ENCODE measurements at regions not wholly inside any gene's neighbourhood (a gene's known extent, or its start where the extent isn't known, plus 50 kb on each side); places are given as distances from the start of the nearest gene placed in this dataset.
"Not testable (repeated sequence)": the region's sequence is repeated elsewhere in the genome, so short reads cannot be mapped to it uniquely, and the experiment has no call there.

GRCh38 chr1:106412321-106412720, 644.2 kb upstream of the PRMT6 start:
- TF ChIP-seq, protein P1, sequence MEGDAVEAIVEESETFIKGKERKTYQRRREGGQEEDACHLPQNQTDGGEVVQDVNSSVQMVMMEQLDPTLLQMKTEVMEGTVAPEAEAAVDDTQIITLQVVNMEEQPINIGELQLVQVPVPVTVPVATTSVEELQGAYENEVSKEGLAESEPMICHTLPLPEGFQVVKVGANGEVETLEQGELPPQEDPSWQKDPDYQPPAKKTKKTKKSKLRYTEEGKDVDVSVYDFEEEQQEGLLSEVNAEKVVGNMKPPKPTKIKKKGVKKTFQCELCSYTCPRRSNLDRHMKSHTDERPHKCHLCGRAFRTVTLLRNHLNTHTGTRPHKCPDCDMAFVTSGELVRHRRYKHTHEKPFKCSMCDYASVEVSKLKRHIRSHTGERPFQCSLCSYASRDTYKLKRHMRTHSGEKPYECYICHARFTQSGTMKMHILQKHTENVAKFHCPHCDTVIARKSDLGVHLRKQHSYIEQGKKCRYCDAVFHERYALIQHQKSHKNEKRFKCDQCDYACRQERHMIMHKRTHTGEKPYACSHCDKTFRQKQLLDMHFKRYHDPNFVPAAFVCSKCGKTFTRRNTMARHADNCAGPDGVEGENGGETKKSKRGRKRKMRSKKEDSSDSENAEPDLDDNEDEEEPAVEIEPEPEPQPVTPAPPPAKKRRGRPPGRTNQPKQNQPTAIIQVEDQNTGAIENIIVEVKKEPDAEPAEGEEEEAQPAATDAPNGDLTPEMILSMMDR (IDR thresholded peaks at IDR 0.05; ENCODE audit: low read length), result not testable (repeated sequence)
- not testable (repeated sequence) for TF ChIP-seq EZH2 (optimal IDR thresholded peaks at IDR 0.05; ENCODE audit: low read depth, low read length); EZH2phosphoT487 (IDR thresholded peaks at IDR 0.05; ENCODE audit: low read length)

Data from MM.1S (cell line).